HepG2 (cell line): ENCODE measurements at regions not wholly inside any gene's neighbourhood (a gene's known extent, or its start where the extent isn't known, plus 50 kb on each side); places are given as distances from the start of the nearest gene placed in this dataset.

Experiments
- ATAC-seq: fragments of 200-7000 bp; cut with Tn5 transposase; 3 replicates; pipeline ENCODE4 v1.9.1; 2020; ENCODE audit warnings: mild to moderate bottlenecking, moderate library complexity
- BruUV-seq: library from RNA; stranded (reverse); fragments of 400-500 nt; replicated peaks from 2 replicates; lab custom pipeline; 2021; lab: Mats Ljungman, UMichigan
- CTCF ChIA-PET: fragments of 300-600 bp; formaldehyde crosslinking; extraction: SDS; loops from one replicate; lab custom pipeline; 2021; ENCODE audit warnings: low total read pairs, inconsistent platforms, low intra/inter-chr PET ratio; lab: Yijun Ruan, JAX
- POLR2A ChIA-PET: fragments of 350-600 bp; sonication (Branson Sonifier 250); formaldehyde crosslinking; loops from one replicate; lab custom pipeline; 2020; ENCODE audit warnings: antibody characterized with exemption, inconsistent platforms; lab: Yijun Ruan, JAX
- DNase-seq: peaks from one replicate; pipeline ENCODE4 v3.0.0-alpha.2; 2015; ENCODE audit warnings: low spot score
- FAIRE-seq: peaks from 3 replicates; lab custom pipeline; 2011; peaks lifted over from hg19 to GRCh38; lab: Jason Lieb, UNC
- H2AFZ ChIP-seq: one replicate; pipeline ENCODE4 v1.6.1; 2011; ENCODE audit warnings: low read length, inconsistent platforms
- H3K27ac ChIP-seq: fragments of 300-600 bp; 3 replicates; pipeline ENCODE4 v1.8.0; 2011; ENCODE audit warnings: mixed run types, mild to moderate bottlenecking, mixed read lengths, low read length, inconsistent platforms; ENCODE audit not compliant: insufficient read depth; ENCODE audit errors: extremely low read length
- H3K27me3 ChIP-seq, 2 experiments: fragments of 200-600 bp in 1 of 2; 2 replicates in 1 of 2; 3 replicates in 1 of 2; pipeline versions ENCODE4 v1.6.0 to v1.8.0; 2011; ENCODE audit warnings: low read length in 2 of 2, mild to moderate bottlenecking in 2 of 2, moderate library complexity in 2 of 2, inconsistent platforms in 1 of 2; ENCODE audit not compliant: insufficient read depth in 2 of 2, control insufficient read depth in 1 of 2
- H3K36me3 ChIP-seq, 2 experiments: fragments of 200-600 bp in 1 of 2; replicated peaks in 1 of 2; 2 replicates in 1 of 2; 3 replicates in 1 of 2; pipeline versions ENCODE4 v1.5.1 to v1.8.0; 2011; ENCODE audit warnings: low read length in 2 of 2, inconsistent platforms in 1 of 2; ENCODE audit not compliant: insufficient read depth in 2 of 2, control insufficient read depth in 1 of 2
- H3K4me1 ChIP-seq: 2 replicates; pipeline ENCODE4 v1.5.1; 2012; ENCODE audit warnings: low read length, inconsistent platforms; ENCODE audit not compliant: insufficient read depth
- H3K4me2 ChIP-seq: 2 replicates; pipeline ENCODE4 v1.6.0; 2011; ENCODE audit warnings: low read depth, low read length, inconsistent platforms
- H3K4me3 ChIP-seq, 3 experiments: fragments of 200-600 bp in 1 of 3; sonication (generic), shearing (Covaris generic) in 1 of 3; replicated peaks in 1 of 3; 2 replicates each; pipeline ENCODE4 v1.5.1; 2011 to 2016; ENCODE audit warnings: low read length in 3 of 3, inconsistent platforms in 2 of 3, low read depth in 2 of 3, mild to moderate bottlenecking in 2 of 3, control low read depth in 1 of 3, mixed read lengths in 1 of 3; ENCODE audit not compliant: insufficient read depth in 1 of 3
- H3K79me2 ChIP-seq: one replicate; pipeline ENCODE4 v1.6.1; 2011; ENCODE audit warnings: low read length, inconsistent platforms; ENCODE audit not compliant: insufficient read depth
- H3K9ac ChIP-seq: 2 replicates; pipeline ENCODE4 v1.6.0; 2011; ENCODE audit warnings: mild to moderate bottlenecking, low read depth, low read length, inconsistent platforms; ENCODE audit not compliant: insufficient read depth
- H3K9me3 ChIP-seq: 2 replicates; pipeline ENCODE4 v1.5.1; 2012; ENCODE audit warnings: mild to moderate bottlenecking, low read length
- H4K20me1 ChIP-seq: 2 replicates; pipeline ENCODE4 v1.6.0; 2011; ENCODE audit warnings: inconsistent platforms, mild to moderate bottlenecking, low read length, moderate library complexity; ENCODE audit not compliant: insufficient read depth
- HOXD1 ChIP-seq: sonication (generic); formaldehyde crosslinking; IDR thresholded peaks from 2 replicates; pipeline ENCODE4 v1.5.0; 2020; ENCODE audit warnings: missing genetic modification reagents
- KAT8 ChIP-seq: IDR thresholded peaks from 2 replicates; pipeline ENCODE4 v1.6.1; 2016; ENCODE audit warnings: missing genetic modification reagents, missing compliant biosample characterization
- KMT2A ChIP-seq: sonication (generic); formaldehyde crosslinking; IDR thresholded peaks from 2 replicates; pipeline ENCODE4 v1.4.0; 2020; ENCODE audit warnings: missing genetic modification reagents
- MAF1 ChIP-seq: sonication (generic); formaldehyde crosslinking; IDR thresholded peaks from 2 replicates; pipeline ENCODE4 v1.5.0; 2020; ENCODE audit warnings: missing genetic modification reagents, borderline replicate concordance
- RBM22 ChIP-seq: fragments of 200-400 bp; formaldehyde crosslinking; optimal IDR thresholded peaks from 2 replicates; pipeline ENCODE3; 2017; ENCODE audit warnings: mild to moderate bottlenecking, low read length, moderate library complexity
- RFXAP ChIP-seq: sonication (generic); formaldehyde crosslinking; IDR thresholded peaks from 2 replicates; pipeline ENCODE4 v1.4.0; 2020; ENCODE audit warnings: missing genetic modification reagents, borderline replicate concordance
- SALL1 ChIP-seq: sonication (generic); formaldehyde crosslinking; IDR thresholded peaks from 2 replicates; pipeline ENCODE4 v1.8.0; 2022; ENCODE audit warnings: mild to moderate bottlenecking, missing genetic modification reagents
- ZNF281 ChIP-seq: sonication (generic); formaldehyde crosslinking; IDR thresholded peaks from 2 replicates; pipeline ENCODE4 v1.4.0; 2020; ENCODE audit warnings: missing genetic modification reagents, borderline replicate concordance
- WGBS: methylation state at CpG from one replicate; pipeline ENCODE4 v1.1.6; 2017; ENCODE audit warnings: low lambda C conversion rate; 5-methylcytosine and 5-hydroxymethylcytosine counted together
- in situ Hi-C: cut with HindIII; loops from 2 replicates; pipeline ENCODE4 v1.10.0; 2017; ENCODE audit warnings: low pct_unique_long_range_greater_than_20kb; ENCODE audit not compliant: extremely low pct_ligation_motif_present
- intact Hi-C: fragments of 100-400 bp; cut with micrococcal nuclease; formaldehyde crosslinking; loops from one replicate; pipeline ENCODE4 v1.10.0; 2022; ENCODE audit not compliant: unreplicated experiment
- TF ChIP-seq, protein P1 (sequence below): sonication (generic); formaldehyde crosslinking; IDR thresholded peaks from 2 replicates; pipeline ENCODE4 v1.5.1; 2020; ENCODE audit warnings: missing genetic modification reagents, mild to moderate bottlenecking, borderline replicate concordance

DNA sequence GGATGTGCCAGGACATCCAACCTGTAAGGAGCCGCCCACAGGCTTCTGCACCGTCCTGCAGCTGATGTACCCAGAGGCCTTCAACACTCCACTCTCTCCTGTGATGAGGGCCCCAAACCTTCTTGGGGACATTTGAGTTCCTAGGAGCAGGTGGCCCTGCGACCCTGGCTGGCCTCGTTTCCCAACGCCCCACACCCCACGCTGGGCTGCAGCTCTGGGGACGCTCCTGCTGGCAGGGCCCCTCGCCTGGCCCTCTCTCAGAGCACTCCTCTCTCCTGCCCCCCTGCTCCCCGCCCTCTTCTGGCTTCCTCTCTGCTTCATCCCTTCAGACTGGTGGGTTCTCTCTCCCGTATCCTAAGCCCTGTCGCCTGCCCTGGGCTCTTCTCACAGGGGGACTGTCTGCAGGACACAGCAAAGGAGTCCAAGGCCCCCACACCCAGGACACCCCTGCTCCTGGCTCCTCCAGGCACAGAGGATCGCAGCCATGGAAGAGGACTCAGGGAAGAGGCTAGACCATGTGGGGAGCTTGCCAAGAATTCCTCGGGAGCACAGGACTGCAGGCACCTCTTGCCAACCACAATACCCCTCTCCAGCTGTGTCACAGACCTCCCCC lies 541.4 kb downstream of the TCERG1L start:
- peaks cover 2 to 24% of the 10 kb centered on the region in 2 experiments; a peak in 4 of 5 replicates for H3K27me3 ChIP-seq
- in situ Hi-C loops (no loop called here), intact Hi-C loops (no loop called here)
- ATAC-seq (no peak; the same call in 2 of the 3 replicates), FAIRE-seq (no peak), DNase-seq (no peak)
- no peak overlapping the region for H3K4me2 ChIP-seq
- BruUV-seq: no TSS peak
- no peak overlapping the region for H2AFZ ChIP-seq
- H3K9ac ChIP-seq: no peak overlapping the region
- H3K36me3 ChIP-seq: no peaks in the 10 kb centered on the region
- no peaks in the 10 kb centered on the region for H3K79me2 ChIP-seq
- no peaks in the 10 kb centered on the region for H3K4me1 ChIP-seq
- no peak overlapping the region for H3K27ac ChIP-seq
- H3K9me3 ChIP-seq: peaks cover 7% of the 10 kb centered on the region; the same call in 1 of the 2 replicates
- no peaks in the 10 kb centered on the region for H4K20me1 ChIP-seq
- no peak overlapping the region for H3K4me3 ChIP-seq
- POLR2A ChIA-PET: no interaction called here
- WGBS: 5% methylated on average over 7 of the region's 13 CpGs
- CTCF ChIA-PET: no interaction called here
- TF ChIP-seq HOXD1 (CRISPR knock-in tag): no peak
- TF ChIP-seq ZNF281 (CRISPR knock-in tag): no peak
- no peak for TF ChIP-seq MAF1 (CRISPR knock-in tag)
- no peak for TF ChIP-seq RBM22
- no peak for TF ChIP-seq SALL1 (CRISPR knock-in tag)
- TF ChIP-seq, protein P1, sequence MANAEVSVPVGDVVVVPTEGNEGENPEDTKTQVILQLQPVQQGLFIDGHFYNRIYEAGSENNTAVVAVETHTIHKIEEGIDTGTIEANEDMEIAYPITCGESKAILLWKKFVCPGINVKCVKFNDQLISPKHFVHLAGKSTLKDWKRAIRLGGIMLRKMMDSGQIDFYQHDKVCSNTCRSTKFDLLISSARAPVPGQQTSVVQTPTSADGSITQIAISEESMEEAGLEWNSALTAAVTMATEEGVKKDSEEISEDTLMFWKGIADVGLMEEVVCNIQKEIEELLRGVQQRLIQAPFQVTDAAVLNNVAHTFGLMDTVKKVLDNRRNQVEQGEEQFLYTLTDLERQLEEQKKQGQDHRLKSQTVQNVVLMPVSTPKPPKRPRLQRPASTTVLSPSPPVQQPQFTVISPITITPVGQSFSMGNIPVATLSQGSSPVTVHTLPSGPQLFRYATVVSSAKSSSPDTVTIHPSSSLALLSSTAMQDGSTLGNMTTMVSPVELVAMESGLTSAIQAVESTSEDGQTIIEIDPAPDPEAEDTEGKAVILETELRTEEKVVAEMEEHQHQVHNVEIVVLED: no peak
- TF ChIP-seq KMT2A (CRISPR knock-in tag): no peak
- no peak for TF ChIP-seq RFXAP
- TF ChIP-seq KAT8 (CRISPR knock-in tag): no peak
